Kidney epithelial cell (primary cell): ENCODE measurements at regions not wholly inside any gene's neighbourhood (a gene's known extent, or its start where the extent isn't known, plus 50 kb on each side); places are given as distances from the start of the nearest gene placed in this dataset.
A peak's percentile ranks its signal among the peaks of the same experiment; 100 is the strongest.

Experiments used
- DNase-seq: peaks from one replicate; pipeline ENCODE4 v3.0.0-alpha.2; 2010; ENCODE audit warnings: low read depth
- H3K27me3 ChIP-seq: 2 replicates; pipeline ENCODE4 v1.6.0; 2011; ENCODE audit warnings: low read length; ENCODE audit not compliant: control insufficient read depth, insufficient read depth
- H3K36me3 ChIP-seq: 2 replicates; pipeline ENCODE4 v1.5.1; 2011; ENCODE audit warnings: low read length; ENCODE audit not compliant: control insufficient read depth, insufficient read depth
- H3K4me3 ChIP-seq: 2 replicates; pipeline ENCODE4 v1.5.1; 2011; ENCODE audit warnings: low read depth, mild to moderate bottlenecking, control low read depth, low read length
- CTCF ChIP-seq: IDR thresholded peaks from 2 replicates; pipeline ENCODE4 v1.5.1; 2011; ENCODE audit warnings: mild to moderate bottlenecking, moderate library complexity, low read length, control low read depth, inconsistent platforms; ENCODE audit not compliant: insufficient read depth, poor library complexity, severe bottlenecking

DNA sequence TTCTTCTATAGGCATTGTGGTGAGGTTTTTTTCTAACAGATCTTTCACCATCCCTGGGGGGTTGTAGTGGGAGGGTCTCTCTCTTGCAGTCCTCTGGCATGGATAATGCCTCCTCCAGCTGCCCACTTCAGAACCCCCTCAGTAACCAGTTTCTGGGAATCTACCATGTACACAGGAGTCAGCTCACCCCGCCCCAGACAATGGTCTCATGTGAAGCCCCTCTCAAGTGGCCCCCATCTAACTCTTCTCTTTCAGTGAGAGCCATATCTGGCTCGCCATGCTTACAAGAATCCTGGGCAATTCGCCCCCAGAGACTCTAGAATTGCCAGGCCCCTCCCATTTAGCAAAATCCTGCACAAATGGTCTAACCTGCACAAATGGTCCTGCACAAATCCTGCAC, 144.4 kb upstream of the FSTL4 start:
- H3K36me3 ChIP-seq, result no peaks in the 10 kb centered on the region
- no peak for DNase-seq
- no peak for TF ChIP-seq CTCF
- H3K27me3 ChIP-seq, result peaks cover 9% of the 10 kb centered on the region
- no peak overlapping the region for H3K4me3 ChIP-seq

GRCh38 chr5:133756036-133756435, 143.7 kb upstream of the FSTL4 start:
- H3K27me3 ChIP-seq, result peaks cover 9% of the 10 kb centered on the region
- DNase-seq, result no peak
- TF ChIP-seq CTCF, result no peak
- no peak overlapping the region for H3K4me3 ChIP-seq
- no peaks in the 10 kb centered on the region for H3K36me3 ChIP-seq

- H3K4me3 ChIP-seq, result no peak overlapping the region
- peak; percentile 70 for TF ChIP-seq CTCF
- DNase-seq, result no peak
- no peaks in the 10 kb centered on the region for H3K36me3 ChIP-seq
- peaks cover 9% of the 10 kb centered on the region for H3K27me3 ChIP-seq
Observed at GRCh38 chr5:133754575-133755169, 142.3 kb upstream of the FSTL4 start.

DNA sequence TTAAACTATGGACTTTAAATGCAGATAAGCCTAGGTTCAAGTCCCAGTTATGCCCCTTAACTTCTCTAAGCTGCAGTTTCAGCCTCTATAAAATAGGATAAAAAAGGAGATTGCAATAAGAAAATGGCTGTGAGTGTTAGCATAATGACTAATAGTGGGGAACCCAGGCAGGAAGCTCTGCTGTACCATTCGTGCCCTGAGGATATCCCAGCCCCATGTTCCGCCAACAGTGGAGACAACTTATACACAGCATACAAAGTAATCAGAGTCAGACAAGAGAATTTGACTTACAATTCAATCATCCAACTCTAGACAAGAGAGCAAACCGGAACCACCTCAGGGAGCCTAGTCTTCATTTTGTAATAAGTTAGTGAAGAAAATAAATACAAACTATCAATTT, 141.5 kb upstream of the FSTL4 start:
- peak; percentile 25 for DNase-seq

DNA sequence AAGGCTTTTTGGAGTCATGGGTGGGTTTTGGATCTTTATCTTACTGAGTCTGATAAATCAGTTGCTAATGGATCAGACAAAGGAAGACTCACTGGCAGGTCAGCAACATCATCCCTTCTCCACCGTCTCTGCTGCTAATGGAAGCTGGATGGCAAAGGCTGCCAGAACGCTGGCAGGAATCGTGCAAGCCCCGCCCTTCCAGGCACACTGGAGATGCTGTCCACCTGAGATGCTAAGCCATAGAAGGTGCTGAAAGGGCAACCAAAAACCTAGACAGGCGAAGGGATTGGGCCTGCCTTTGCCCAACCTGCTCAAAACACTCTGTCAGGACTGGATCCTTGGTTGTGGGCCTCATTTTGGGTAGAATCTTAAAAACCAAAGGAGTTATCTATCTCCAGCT, 139.5 kb upstream of the FSTL4 start:
- Histone ChIP-seq H3K4me3 (no peak overlapping the region), H3K27me3 (peaks cover 6% of the 10 kb centered on the region), H3K36me3 (no peaks in the 10 kb centered on the region)
- no peak for DNase-seq
- no peak for TF ChIP-seq CTCF

More for the DNA sequence above, 141.5 kb upstream of the FSTL4 start:
- Histone ChIP-seq H3K4me3 (no peak overlapping the region), H3K36me3 (no peaks in the 10 kb centered on the region), H3K27me3 (peaks cover 9% of the 10 kb centered on the region)
- no peak for TF ChIP-seq CTCF

- Histone ChIP-seq H3K4me3 (no peak overlapping the region), H3K36me3 (no peaks in the 10 kb centered on the region), H3K27me3 (peaks cover 2% of the 10 kb centered on the region)
- TF ChIP-seq CTCF, result no peak
- no peak for DNase-seq
Observed at GRCh38 chr5:133751421-133751820, 139.1 kb upstream of the FSTL4 start.
